HEK293 (cell line): ENCODE measurements at regions not wholly inside any gene's neighbourhood (a gene's known extent, or its start where the extent isn't known, plus 50 kb on each side); places are given as distances from the start of the nearest gene placed in this dataset.
A peak's percentile ranks its signal among the peaks of the same experiment; 100 is the strongest.

ENCODE experiments used
- CTCF ChIA-PET: fragments of 350-600 bp; formaldehyde crosslinking; extraction: SDS; loops from one replicate; lab custom pipeline; 2021; ENCODE audit warnings: antibody characterized with exemption; lab: Yijun Ruan, JAX
- POLR2A ChIA-PET: fragments of 300-600 bp; formaldehyde crosslinking; extraction: SDS; loops from one replicate; lab custom pipeline; 2020; ENCODE audit warnings: antibody characterized with exemption, inconsistent platforms; lab: Yijun Ruan, JAX
- H3K27ac ChIP-seq: fragments of 200-500 bp; sonication (Bioruptor generic); 2 replicates; pipeline ENCODE4 v1.5.1; 2014; ENCODE audit warnings: low read depth, low read length, control low read depth, inconsistent platforms; ENCODE audit errors: extremely low read depth
- H3K36me3 ChIP-seq, 2 experiments: fragments of 200-500 bp in 1 of 2; sonication (Bioruptor generic) in 1 of 2; 1 replicate in 1 of 2; 2 replicates in 1 of 2; pipeline ENCODE4 v1.5.1; 2014 to 2017; ENCODE audit warnings: inconsistent platforms in 2 of 2, low read length in 2 of 2; ENCODE audit not compliant: control insufficient read depth in 2 of 2, insufficient read depth in 1 of 2
- H3K4me1 ChIP-seq: fragments of 200-500 bp; sonication (Bioruptor generic); 2 replicates; pipeline ENCODE4 v1.5.1; 2014; ENCODE audit warnings: mild to moderate bottlenecking, low read length, inconsistent platforms; ENCODE audit not compliant: control insufficient read depth, insufficient read depth
- H3K4me3 ChIP-seq: 2 replicates; pipeline ENCODE4 v1.5.1; 2011; ENCODE audit warnings: low read depth, mild to moderate bottlenecking, control low read depth, low read length, moderate library complexity
- H3K9me3 ChIP-seq: fragments of 200-500 bp; sonication (Bioruptor generic); 2 replicates; pipeline ENCODE4 v1.5.1; 2014; ENCODE audit warnings: low read depth, low read length, inconsistent platforms; ENCODE audit not compliant: control insufficient read depth, insufficient read depth
- EGR2 ChIP-seq: fragments of 450-650 bp; formaldehyde crosslinking; IDR thresholded peaks from 2 replicates; pipeline ENCODE4 v1.5.1; 2016; ENCODE audit warnings: low read depth, missing biosample characterization, missing genetic modification characterization
- KLF10 ChIP-seq: fragments of 450-650 bp; IDR thresholded peaks from 2 replicates; pipeline ENCODE4 v1.5.1; 2018; ENCODE audit warnings: missing biosample characterization, mild to moderate bottlenecking, missing genetic modification characterization
- OVOL3 ChIP-seq: fragments of 450-650 bp; formaldehyde crosslinking; IDR thresholded peaks from 2 replicates; pipeline ENCODE4 v1.5.1; 2016; ENCODE audit warnings: missing biosample characterization, missing genetic modification characterization
- ZNF146 ChIP-seq: fragments of 450-650 bp; formaldehyde crosslinking; IDR thresholded peaks from 2 replicates; pipeline ENCODE4 v1.5.1; 2016; ENCODE audit warnings: missing biosample characterization, missing genetic modification characterization
- ZNF221 ChIP-seq: fragments of 450-650 bp; formaldehyde crosslinking; IDR thresholded peaks from 2 replicates; pipeline ENCODE4 v1.5.1; 2017; ENCODE audit warnings: missing biosample characterization, missing genetic modification characterization, borderline replicate concordance
- ZNF416 ChIP-seq: fragments of 450-650 bp; formaldehyde crosslinking; IDR thresholded peaks from 2 replicates; pipeline ENCODE4 v1.5.1; 2016; ENCODE audit warnings: missing biosample characterization, missing genetic modification characterization
- ZNF555 ChIP-seq: fragments of 450-650 bp; formaldehyde crosslinking; conservative IDR thresholded peaks from 2 replicates; pipeline ENCODE4 v1.5.1; 2017; ENCODE audit warnings: missing biosample characterization, mild to moderate bottlenecking, missing genetic modification characterization, inconsistent platforms
- ZNF558 ChIP-seq: fragments of 450-650 bp; formaldehyde crosslinking; IDR thresholded peaks from 2 replicates; pipeline ENCODE4 v1.5.1; 2016; ENCODE audit warnings: missing biosample characterization, missing genetic modification characterization
- ZNF664 ChIP-seq: fragments of 450-650 bp; formaldehyde crosslinking; IDR thresholded peaks from 2 replicates; pipeline ENCODE4 v1.5.1; 2016; ENCODE audit warnings: missing biosample characterization, missing genetic modification characterization
- ZNF768 ChIP-seq: fragments of 450-650 bp; formaldehyde crosslinking; IDR thresholded peaks from 2 replicates; pipeline ENCODE4 v1.5.1; 2018; ENCODE audit warnings: missing biosample characterization, mild to moderate bottlenecking, missing genetic modification characterization
- TF ChIP-seq, protein P1 (sequence below): fragments of 450-650 bp; formaldehyde crosslinking; IDR thresholded peaks from 2 replicates; pipeline ENCODE4 v1.5.1; 2016; ENCODE audit warnings: missing biosample characterization, missing genetic modification characterization, borderline replicate concordance
- TF ChIP-seq, protein P2 (sequence below): fragments of 450-650 bp; formaldehyde crosslinking; IDR thresholded peaks from 2 replicates; pipeline ENCODE4 v1.5.1; 2016; ENCODE audit warnings: missing biosample characterization, missing genetic modification characterization
- TF ChIP-seq, protein P3 (sequence below): fragments of 450-650 bp; formaldehyde crosslinking; IDR thresholded peaks from 2 replicates; pipeline ENCODE4 v1.5.1; 2016; ENCODE audit warnings: missing biosample characterization, missing genetic modification characterization
- TF ChIP-seq, protein P4 (sequence below): fragments of 450-650 bp; formaldehyde crosslinking; IDR thresholded peaks from 2 replicates; pipeline ENCODE4 v1.5.1; 2016; ENCODE audit warnings: missing biosample characterization, missing genetic modification characterization, low read depth
- TF ChIP-seq, protein P5 (sequence below): fragments of 450-650 bp; formaldehyde crosslinking; IDR thresholded peaks from 2 replicates; pipeline ENCODE4 v1.5.1; 2016; ENCODE audit warnings: missing biosample characterization, missing genetic modification characterization

DNA sequence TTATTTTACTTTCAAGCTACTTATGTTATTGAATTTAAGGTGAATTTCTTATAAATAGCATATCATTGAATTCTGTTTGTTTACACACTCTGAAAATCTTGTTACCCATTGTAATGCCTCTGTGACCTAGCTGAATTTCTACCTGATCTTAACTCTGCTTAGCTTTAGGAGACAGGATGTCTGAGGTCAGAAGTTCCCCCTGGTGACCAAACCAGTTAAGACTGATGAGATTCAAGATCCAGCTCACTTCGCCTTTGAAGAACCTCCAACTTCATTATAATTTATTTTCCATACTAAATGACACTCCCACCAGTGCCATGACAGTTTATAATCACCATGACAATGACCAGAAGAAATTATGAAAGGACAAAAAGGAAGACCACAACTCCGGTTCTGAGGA lies 213.4 kb upstream of the CDC14C start (continued):
- TF ChIP-seq, protein P1, sequence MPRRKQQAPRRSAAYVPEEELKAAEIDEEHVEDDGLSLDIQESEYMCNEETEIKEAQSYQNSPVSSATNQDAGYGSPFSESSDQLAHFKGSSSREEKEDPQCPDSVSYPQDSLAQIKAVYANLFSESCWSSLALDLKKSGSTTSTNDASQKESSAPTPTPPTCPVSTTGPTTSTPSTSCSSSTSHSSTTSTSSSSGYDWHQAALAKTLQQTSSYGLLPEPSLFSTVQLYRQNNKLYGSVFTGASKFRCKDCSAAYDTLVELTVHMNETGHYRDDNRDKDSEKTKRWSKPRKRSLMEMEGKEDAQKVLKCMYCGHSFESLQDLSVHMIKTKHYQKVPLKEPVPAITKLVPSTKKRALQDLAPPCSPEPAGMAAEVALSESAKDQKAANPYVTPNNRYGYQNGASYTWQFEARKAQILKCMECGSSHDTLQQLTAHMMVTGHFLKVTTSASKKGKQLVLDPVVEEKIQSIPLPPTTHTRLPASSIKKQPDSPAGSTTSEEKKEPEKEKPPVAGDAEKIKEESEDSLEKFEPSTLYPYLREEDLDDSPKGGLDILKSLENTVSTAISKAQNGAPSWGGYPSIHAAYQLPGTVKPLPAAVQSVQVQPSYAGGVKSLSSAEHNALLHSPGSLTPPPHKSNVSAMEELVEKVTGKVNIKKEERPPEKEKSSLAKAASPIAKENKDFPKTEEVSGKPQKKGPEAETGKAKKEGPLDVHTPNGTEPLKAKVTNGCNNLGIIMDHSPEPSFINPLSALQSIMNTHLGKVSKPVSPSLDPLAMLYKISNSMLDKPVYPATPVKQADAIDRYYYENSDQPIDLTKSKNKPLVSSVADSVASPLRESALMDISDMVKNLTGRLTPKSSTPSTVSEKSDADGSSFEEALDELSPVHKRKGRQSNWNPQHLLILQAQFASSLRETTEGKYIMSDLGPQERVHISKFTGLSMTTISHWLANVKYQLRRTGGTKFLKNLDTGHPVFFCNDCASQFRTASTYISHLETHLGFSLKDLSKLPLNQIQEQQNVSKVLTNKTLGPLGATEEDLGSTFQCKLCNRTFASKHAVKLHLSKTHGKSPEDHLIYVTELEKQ, result no peak
- TF ChIP-seq OVOL3 (tag by site-specific recombination), result no peak
- no peak for TF ChIP-seq ZNF416 (tag by site-specific recombination)

DNA sequence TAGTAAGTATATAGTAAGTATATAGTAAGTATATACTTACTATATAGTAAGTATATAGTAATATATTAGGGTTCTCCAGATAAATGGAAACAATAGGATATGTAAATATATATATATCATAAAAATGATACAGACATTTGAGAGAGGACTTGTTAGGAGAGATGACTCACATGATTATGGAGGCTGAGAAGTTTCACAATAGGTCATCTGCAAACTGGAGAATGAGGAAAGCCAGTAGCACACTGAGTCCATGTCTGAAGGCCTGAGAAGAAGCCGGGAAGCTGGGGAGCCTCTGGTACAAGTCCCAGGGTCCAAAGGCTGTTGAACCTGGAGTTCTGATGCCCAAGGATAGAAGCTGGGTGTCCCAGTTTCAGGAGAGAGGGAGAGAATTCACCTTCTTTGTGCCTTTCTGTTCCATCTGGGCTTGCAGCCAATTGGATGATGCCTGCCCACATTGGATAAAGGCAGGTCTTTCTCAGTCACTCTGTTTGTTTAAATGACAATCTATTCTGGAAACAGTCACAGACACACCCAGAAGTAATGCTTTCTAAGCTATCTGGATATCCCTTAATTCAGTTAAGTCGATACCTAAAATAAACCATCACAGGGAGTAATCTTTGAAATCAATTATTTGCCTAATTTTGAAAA lies 205.5 kb upstream of the CDC14C start:
- CTCF ChIA-PET, result no interaction called here
- Histone ChIP-seq H3K4me1 (no peaks in the 10 kb centered on the region), H3K9me3 (no peaks in the 10 kb centered on the region), H3K36me3 (no peaks in the 10 kb centered on the region), H3K27ac (no peak overlapping the region), H3K4me3 (no peak overlapping the region)
- TF ChIP-seq EGR2 (tag by site-specific recombination) (no peak), ZNF221 (no peak), ZNF768 (tag by site-specific recombination) (no peak), ZNF146 (tag by site-specific recombination) (no peak), ZNF416 (tag by site-specific recombination) (no peak), ZNF558 (tag by site-specific recombination) (no peak), ZNF555 (no peak)
- TF ChIP-seq, protein P2, sequence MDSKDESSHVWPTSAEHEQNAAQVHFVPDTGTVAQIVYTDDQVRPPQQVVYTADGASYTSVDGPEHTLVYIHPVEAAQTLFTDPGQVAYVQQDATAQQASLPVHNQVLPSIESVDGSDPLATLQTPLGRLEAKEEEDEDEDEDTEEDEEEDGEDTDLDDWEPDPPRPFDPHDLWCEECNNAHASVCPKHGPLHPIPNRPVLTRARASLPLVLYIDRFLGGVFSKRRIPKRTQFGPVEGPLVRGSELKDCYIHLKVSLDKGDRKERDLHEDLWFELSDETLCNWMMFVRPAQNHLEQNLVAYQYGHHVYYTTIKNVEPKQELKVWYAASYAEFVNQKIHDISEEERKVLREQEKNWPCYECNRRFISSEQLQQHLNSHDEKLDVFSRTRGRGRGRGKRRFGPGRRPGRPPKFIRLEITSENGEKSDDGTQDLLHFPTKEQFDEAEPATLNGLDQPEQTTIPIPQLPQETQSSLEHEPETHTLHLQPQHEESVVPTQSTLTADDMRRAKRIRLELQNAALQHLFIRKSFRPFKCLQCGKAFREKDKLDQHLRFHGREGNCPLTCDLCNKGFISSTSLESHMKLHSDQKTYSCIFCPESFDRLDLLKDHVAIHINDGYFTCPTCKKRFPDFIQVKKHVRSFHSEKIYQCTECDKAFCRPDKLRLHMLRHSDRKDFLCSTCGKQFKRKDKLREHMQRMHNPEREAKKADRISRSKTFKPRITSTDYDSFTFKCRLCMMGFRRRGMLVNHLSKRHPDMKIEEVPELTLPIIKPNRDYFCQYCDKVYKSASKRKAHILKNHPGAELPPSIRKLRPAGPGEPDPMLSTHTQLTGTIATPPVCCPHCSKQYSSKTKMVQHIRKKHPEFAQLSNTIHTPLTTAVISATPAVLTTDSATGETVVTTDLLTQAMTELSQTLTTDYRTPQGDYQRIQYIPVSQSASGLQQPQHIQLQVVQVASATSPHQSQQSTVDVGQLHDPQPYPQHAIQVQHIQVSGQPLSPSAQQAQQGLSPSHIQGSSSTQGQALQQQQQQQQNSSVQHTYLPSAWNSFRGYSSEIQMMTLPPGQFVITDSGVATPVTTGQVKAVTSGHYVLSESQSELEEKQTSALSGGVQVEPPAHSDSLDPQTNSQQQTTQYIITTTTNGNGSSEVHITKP (tag by site-specific recombination), result no peak
- TF ChIP-seq, protein P3, sequence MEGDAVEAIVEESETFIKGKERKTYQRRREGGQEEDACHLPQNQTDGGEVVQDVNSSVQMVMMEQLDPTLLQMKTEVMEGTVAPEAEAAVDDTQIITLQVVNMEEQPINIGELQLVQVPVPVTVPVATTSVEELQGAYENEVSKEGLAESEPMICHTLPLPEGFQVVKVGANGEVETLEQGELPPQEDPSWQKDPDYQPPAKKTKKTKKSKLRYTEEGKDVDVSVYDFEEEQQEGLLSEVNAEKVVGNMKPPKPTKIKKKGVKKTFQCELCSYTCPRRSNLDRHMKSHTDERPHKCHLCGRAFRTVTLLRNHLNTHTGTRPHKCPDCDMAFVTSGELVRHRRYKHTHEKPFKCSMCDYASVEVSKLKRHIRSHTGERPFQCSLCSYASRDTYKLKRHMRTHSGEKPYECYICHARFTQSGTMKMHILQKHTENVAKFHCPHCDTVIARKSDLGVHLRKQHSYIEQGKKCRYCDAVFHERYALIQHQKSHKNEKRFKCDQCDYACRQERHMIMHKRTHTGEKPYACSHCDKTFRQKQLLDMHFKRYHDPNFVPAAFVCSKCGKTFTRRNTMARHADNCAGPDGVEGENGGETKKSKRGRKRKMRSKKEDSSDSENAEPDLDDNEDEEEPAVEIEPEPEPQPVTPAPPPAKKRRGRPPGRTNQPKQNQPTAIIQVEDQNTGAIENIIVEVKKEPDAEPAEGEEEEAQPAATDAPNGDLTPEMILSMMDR (tag by site-specific recombination), result no peak
- POLR2A ChIA-PET, result no interaction called here

DNA sequence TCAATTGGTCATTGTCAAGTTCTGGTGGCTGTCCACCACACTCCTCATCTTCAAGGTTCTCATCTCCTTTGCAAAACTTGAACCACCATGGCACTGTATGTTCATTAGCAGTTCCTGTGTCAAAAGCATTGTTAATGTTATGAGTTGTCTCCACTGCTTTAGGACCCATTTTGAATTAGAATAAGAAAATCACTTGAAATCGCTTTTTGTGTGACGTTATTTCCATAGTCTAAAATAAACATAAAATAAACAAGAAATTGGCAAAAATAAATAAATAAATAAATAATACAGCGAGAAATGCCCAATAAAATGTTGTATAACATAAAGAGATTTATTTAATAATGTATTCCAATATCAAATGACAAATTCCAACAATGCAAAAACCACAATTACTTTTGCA lies 195.5 kb upstream of the CDC14C start:
- ChIA-PET POLR2A (no interaction called here), CTCF (no interaction called here)
- no peak overlapping the region for H3K4me3 ChIP-seq
- no peak overlapping the region for H3K27ac ChIP-seq
- H3K4me1 ChIP-seq, result no peaks in the 10 kb centered on the region
- TF ChIP-seq KLF10 (no peak), ZNF664 (no peak)
- TF ChIP-seq, protein P4, sequence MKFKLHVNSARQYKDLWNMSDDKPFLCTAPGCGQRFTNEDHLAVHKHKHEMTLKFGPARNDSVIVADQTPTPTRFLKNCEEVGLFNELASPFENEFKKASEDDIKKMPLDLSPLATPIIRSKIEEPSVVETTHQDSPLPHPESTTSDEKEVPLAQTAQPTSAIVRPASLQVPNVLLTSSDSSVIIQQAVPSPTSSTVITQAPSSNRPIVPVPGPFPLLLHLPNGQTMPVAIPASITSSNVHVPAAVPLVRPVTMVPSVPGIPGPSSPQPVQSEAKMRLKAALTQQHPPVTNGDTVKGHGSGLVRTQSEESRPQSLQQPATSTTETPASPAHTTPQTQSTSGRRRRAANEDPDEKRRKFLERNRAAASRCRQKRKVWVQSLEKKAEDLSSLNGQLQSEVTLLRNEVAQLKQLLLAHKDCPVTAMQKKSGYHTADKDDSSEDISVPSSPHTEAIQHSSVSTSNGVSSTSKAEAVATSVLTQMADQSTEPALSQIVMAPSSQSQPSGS (tag by site-specific recombination), result peak; percentile 16; the same call in 1 of the 2 replicates
- TF ChIP-seq, protein P5, sequence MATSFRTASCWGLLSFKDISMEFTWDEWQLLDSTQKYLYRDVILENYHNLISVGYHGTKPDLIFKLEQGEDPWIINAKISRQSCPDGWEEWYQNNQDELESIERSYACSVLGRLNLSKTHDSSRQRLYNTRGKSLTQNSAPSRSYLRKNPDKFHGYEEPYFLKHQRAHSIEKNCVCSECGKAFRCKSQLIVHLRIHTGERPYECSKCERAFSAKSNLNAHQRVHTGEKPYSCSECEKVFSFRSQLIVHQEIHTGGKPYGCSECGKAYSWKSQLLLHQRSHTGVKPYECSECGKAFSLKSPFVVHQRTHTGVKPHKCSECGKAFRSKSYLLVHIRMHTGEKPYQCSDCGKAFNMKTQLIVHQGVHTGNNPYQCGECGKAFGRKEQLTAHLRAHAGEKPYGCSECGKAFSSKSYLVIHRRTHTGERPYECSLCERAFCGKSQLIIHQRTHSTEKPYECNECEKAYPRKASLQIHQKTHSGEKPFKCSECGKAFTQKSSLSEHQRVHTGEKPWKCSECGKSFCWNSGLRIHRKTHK (tag by site-specific recombination), result no peak
- no peaks in the 10 kb centered on the region for H3K9me3 ChIP-seq
- H3K36me3 ChIP-seq, result no peaks in the 10 kb centered on the region
